B cell (primary cell): ENCODE measurements at regions not wholly inside any gene's neighbourhood (a gene's known extent, or its start where the extent isn't known, plus 50 kb on each side); places are given as distances from the start of the nearest gene placed in this dataset.

Experiments used
- ATAC-seq: fragments of 200-7000 bp; cut with Tn5 transposase; one replicate; pipeline ENCODE4 v1.10.0; 2021; ENCODE audit warnings: low read depth, mild to moderate bottlenecking, moderate number of reproducible peaks, moderate library complexity
- CTCF ChIA-PET: fragments of 350-600 bp; sonication (Branson Sonifier 250); formaldehyde crosslinking; loops from one replicate; lab custom pipeline; 2021; ENCODE audit warnings: antibody characterized with exemption, inconsistent platforms; lab: Charles Lee
- POLR2A ChIA-PET: fragments of 350-600 bp; sonication (Branson Sonifier 250); formaldehyde crosslinking; loops from one replicate; lab custom pipeline; 2021; ENCODE audit warnings: antibody characterized with exemption; lab: Charles Lee
- DNase-seq: peaks from one replicate; pipeline ENCODE4 v3.0.0; 2013
- H2AFZ ChIP-seq: 2 replicates; pipeline ENCODE4 v1.6.1; 2012; ENCODE audit warnings: mild to moderate bottlenecking, low read depth, low read length; ENCODE audit not compliant: insufficient read depth, poor library complexity, severe bottlenecking
- H3K27ac ChIP-seq, 2 donors: 1 replicate in 1 of 2; 2 replicates in 1 of 2; pipeline ENCODE4 v1.5.1; 2012 to 2013; ENCODE audit warnings: low read length in 2 of 2, mild to moderate bottlenecking in 2 of 2, moderate library complexity in 1 of 2
- H3K27me3 ChIP-seq, 4 experiments: fragments of 200-600 bp in 1 of 4; sonication (generic) in 1 of 4; replicated peaks in 1 of 4; 1 replicate in 2 of 4; 2 replicates in 2 of 4; pipeline versions ENCODE4 v1.6.1 to v1.7.0; 2013 to 2016; ENCODE audit warnings: low read length in 3 of 4, mild to moderate bottlenecking in 2 of 4, mixed read lengths in 1 of 4, moderate library complexity in 1 of 4; ENCODE audit not compliant: insufficient read depth in 4 of 4, control insufficient read depth in 3 of 4; ENCODE audit errors: control extremely low read depth in 1 of 4
- H3K36me3 ChIP-seq, 2 experiments: replicated peaks in 1 of 2; 1 replicate in 1 of 2; 2 replicates in 1 of 2; pipeline versions ENCODE4 v1.6.1 to v1.7.1; 2013; ENCODE audit warnings: low read length in 1 of 2; ENCODE audit not compliant: insufficient read depth in 2 of 2, control insufficient read depth in 1 of 2; ENCODE audit errors: control extremely low read depth in 1 of 2, extremely low read depth in 1 of 2
- H3K4me1 ChIP-seq, 2 donors: fragments of 200-600 bp in 1 of 2; sonication (generic) in 1 of 2; 1 replicate in 1 of 2; 2 replicates in 1 of 2; pipeline versions ENCODE4 v1.5.1 to v1.6.1; 2013 to 2017; ENCODE audit warnings: low read length in 2 of 2; ENCODE audit not compliant: control insufficient read depth in 2 of 2, insufficient read depth in 2 of 2
- H3K4me2 ChIP-seq: replicated peaks from 2 replicates; pipeline ENCODE3; 2012; ENCODE audit warnings: mild to moderate bottlenecking, low read depth, low read length; ENCODE audit not compliant: poor library complexity, severe bottlenecking
- H3K4me3 ChIP-seq, 5 experiments: fragments of 200-600 bp in 1 of 5; sonication (generic) in 1 of 5; 1 replicate in 3 of 5; 2 replicates in 2 of 5; pipeline versions ENCODE4 v1.5.1 to v1.7.0; 2011 to 2016; ENCODE audit warnings: low read length in 4 of 5, mild to moderate bottlenecking in 4 of 5, low read depth in 2 of 5, control low read depth in 1 of 5, moderate library complexity in 1 of 5; ENCODE audit not compliant: insufficient read depth in 1 of 5; ENCODE audit errors: control extremely low read depth in 1 of 5, extremely low read depth in 1 of 5
- H3K79me2 ChIP-seq: fragments of 200-600 bp; sonication (generic); one replicate; pipeline ENCODE4 v1.6.0; 2016; ENCODE audit warnings: low read length; ENCODE audit not compliant: control insufficient read depth, insufficient read depth
- H3K9ac ChIP-seq: fragments of 200-600 bp; sonication (generic); 2 replicates; pipeline ENCODE4 v1.6.1; 2017; ENCODE audit warnings: mild to moderate bottlenecking, low read length, moderate library complexity
- H3K9me3 ChIP-seq, 3 donors: one replicate each; pipeline versions ENCODE4 v1.6.1 to v1.7.1; 2013; ENCODE audit warnings: low read length in 2 of 3; ENCODE audit not compliant: control insufficient read depth in 2 of 3, insufficient read depth in 1 of 3; ENCODE audit errors: control extremely low read depth in 1 of 3
- H4K20me1 ChIP-seq: 2 replicates; pipeline ENCODE4 v1.6.0; 2012; ENCODE audit warnings: mild to moderate bottlenecking, low read length; ENCODE audit not compliant: insufficient read depth, control insufficient read depth, poor library complexity, severe bottlenecking
- H3K27ac Mint-ChIP-seq: one replicate; pipeline ENCODE4 v1.8.0; 2021; ENCODE audit warnings: mixed read lengths
- H3K27me3 Mint-ChIP-seq: one replicate; pipeline ENCODE4 v1.8.0; 2021; ENCODE audit warnings: mixed read lengths
- H3K4me1 Mint-ChIP-seq: one replicate; pipeline ENCODE4 v1.8.0; 2021; ENCODE audit warnings: mixed read lengths
- H3K4me3 Mint-ChIP-seq: one replicate; pipeline ENCODE4 v1.8.0; 2021; ENCODE audit warnings: mixed read lengths
- H3K9me3 Mint-ChIP-seq: one replicate; pipeline ENCODE4 v1.8.0; 2022; ENCODE audit warnings: mixed read lengths; ENCODE audit not compliant: insufficient read depth
- CTCF ChIP-seq: fragments of 200-600 bp; IDR thresholded peaks from one replicate; pipeline ENCODE4 v1.8.0; 2022; ENCODE audit warnings: antibody characterized with exemption, mild to moderate bottlenecking
- EZH2 ChIP-seq: IDR thresholded peaks from 2 replicates; pipeline ENCODE4 v1.6.1; 2012; ENCODE audit warnings: borderline replicate concordance, low read depth, mild to moderate bottlenecking, moderate library complexity, low read length; ENCODE audit not compliant: insufficient read depth, poor library complexity, severe bottlenecking
- WGBS: methylation state at CpG from one replicate; pipeline ENCODE4 v1.1.5; 2013; ENCODE audit warnings: missing lambda C conversion rate; ENCODE audit not compliant: insufficient coverage; 5-methylcytosine and 5-hydroxymethylcytosine counted together
- intact Hi-C: fragments of 100-400 bp; cut with micrococcal nuclease; formaldehyde crosslinking; loops from one replicate; pipeline ENCODE4 v1.10.0; 2022

- Histone ChIP-seq H3K79me2 (no peaks in the 10 kb centered on the region), H2AFZ (no peak overlapping the region), H3K27ac (no peak overlapping the region), H4K20me1 (no peaks in the 10 kb centered on the region), H3K4me1 (no peaks in the 10 kb centered on the region), H3K9me3 (peaks cover 0 to 10% (median 0%) of the 10 kb centered on the region in 3 donors), H3K4me2 (no peak overlapping the region), H3K4me3 (no peak overlapping the region), H3K9ac (no peak overlapping the region), H3K36me3 (no peaks in the 10 kb centered on the region), H3K27me3 (no peaks in the 10 kb centered on the region)
- ChIA-PET POLR2A (no interaction called here), CTCF (no interaction called here)
- no peaks in the 10 kb centered on the region for H3K27me3 Mint-ChIP-seq
- no peak overlapping the region for H3K27ac Mint-ChIP-seq
- H3K4me1 Mint-ChIP-seq: no peaks in the 10 kb centered on the region
- TF ChIP-seq CTCF (no peak), EZH2 (no peak)
- H3K9me3 Mint-ChIP-seq: peaks cover 11% of the 10 kb centered on the region
- DNase-seq (no peak), ATAC-seq (no peak)
- 100% methylated on average over 4 of the region's 4 CpGs for WGBS
- intact Hi-C loops: no loop called here
- H3K4me3 Mint-ChIP-seq: no peak overlapping the region
These were observed 411.5 kb downstream of the TENT5A start for GRCh38 chr6:81340946-81341345.

- H3K27ac ChIP-seq: no peak overlapping the region
- CTCF ChIA-PET: no interaction called here
- H3K27me3 ChIP-seq: no peaks in the 10 kb centered on the region
- no CpG with 5 or more reads among the region's 1 CpG for WGBS
- Mint-ChIP-seq H3K9me3 (peaks cover under 1% of the 10 kb centered on the region), H3K27me3 (no peaks in the 10 kb centered on the region), H3K4me1 (no peaks in the 10 kb centered on the region), H3K27ac (no peak overlapping the region), H3K4me3 (no peak overlapping the region)
- intact Hi-C loops: no loop called here
- POLR2A ChIA-PET: no interaction called here
- no peak overlapping the region for H3K9ac ChIP-seq
- no peaks in the 10 kb centered on the region for H3K4me1 ChIP-seq
- DNase-seq: no peak
- no peaks in the 10 kb centered on the region for H3K79me2 ChIP-seq
- no peak overlapping the region for H3K4me2 ChIP-seq
- TF ChIP-seq EZH2: no peak
- no peak for TF ChIP-seq CTCF
- H3K36me3 ChIP-seq: no peaks in the 10 kb centered on the region
- no peak overlapping the region for H3K4me3 ChIP-seq
- H3K9me3 ChIP-seq: no peaks in the 10 kb centered on the region
- no peaks in the 10 kb centered on the region for H4K20me1 ChIP-seq
- no peak for ATAC-seq
- no peak overlapping the region for H2AFZ ChIP-seq
These were observed 421.0 kb downstream of the TENT5A start for GRCh38 chr6:81331526-81331925.
